MCF 10A (cell line): ENCODE measurements at regions not wholly inside any gene's neighbourhood (a gene's known extent, or its start where the extent isn't known, plus 50 kb on each side); places are given as distances from the start of the nearest gene placed in this dataset.

Experiments
- BruUV-seq: library from RNA; stranded (reverse); fragments of 400-500 nt; replicated peaks from 2 replicates; lab custom pipeline; 2021; lab: Mats Ljungman, UMichigan
- CTCF ChIA-PET: fragments of 300-600 bp; sonication (Branson Sonifier 250); formaldehyde crosslinking; extraction: SDS; loops from one replicate; lab custom pipeline; 2021; ENCODE audit warnings: antibody characterized with exemption, inconsistent platforms; lab: Yijun Ruan, JAX
- POLR2A ChIA-PET: fragments of 300-600, 350-650 bp; sonication (Branson Sonifier 250); formaldehyde crosslinking; extraction: SDS; loops from one replicate; lab custom pipeline; 2020; ENCODE audit warnings: antibody characterized with exemption, inconsistent platforms; lab: Yijun Ruan, JAX
- DNase-seq: peaks from one replicate; pipeline ENCODE4 v3.0.0-alpha.2; 2018; ENCODE audit not compliant: unreplicated experiment
- H3K27ac Mint-ChIP-seq: one replicate; pipeline ENCODE4 v1.8.0; 2022; ENCODE audit warnings: mild to moderate bottlenecking, low read depth, mixed read lengths; ENCODE audit not compliant: unreplicated experiment
- H3K27me3 Mint-ChIP-seq: one replicate; pipeline ENCODE4 v1.8.0; 2022; ENCODE audit warnings: mixed read lengths; ENCODE audit not compliant: insufficient read depth, unreplicated experiment
- H3K36me3 Mint-ChIP-seq: one replicate; pipeline ENCODE4 v1.8.0; 2022; ENCODE audit warnings: mild to moderate bottlenecking, moderate library complexity, mixed read lengths; ENCODE audit not compliant: insufficient read depth, unreplicated experiment
- H3K4me1 Mint-ChIP-seq: one replicate; pipeline ENCODE4 v1.8.0; 2022; ENCODE audit warnings: mixed read lengths; ENCODE audit not compliant: insufficient read depth, unreplicated experiment
- H3K4me3 Mint-ChIP-seq: one replicate; pipeline ENCODE4 v1.8.0; 2022; ENCODE audit warnings: mild to moderate bottlenecking, moderate library complexity, mixed read lengths; ENCODE audit not compliant: unreplicated experiment
- H3K9me3 Mint-ChIP-seq: one replicate; pipeline ENCODE4 v1.8.0; 2022; ENCODE audit warnings: mixed read lengths; ENCODE audit not compliant: unreplicated experiment
- CTCF ChIP-seq: fragments of 200-600 bp; IDR thresholded peaks from one replicate; pipeline ENCODE4 v1.8.0; 2022; ENCODE audit warnings: antibody characterized with exemption, mild to moderate bottlenecking; ENCODE audit not compliant: unreplicated experiment
- intact Hi-C: fragments of 100-400 bp; cut with micrococcal nuclease; formaldehyde crosslinking; loops from 2 replicates; pipeline ENCODE4 v1.14.1; 2022

- Mint-ChIP-seq H3K36me3 (no peaks in the 10 kb centered on the region), H3K27me3 (no peaks in the 10 kb centered on the region), H3K4me3 (no peak overlapping the region), H3K9me3 (no peaks in the 10 kb centered on the region), H3K27ac (no peak overlapping the region), H3K4me1 (no peaks in the 10 kb centered on the region)
- no peak for TF ChIP-seq CTCF
- no peak for DNase-seq
- ChIA-PET POLR2A (interaction anchor here (0.7 kb wide), 1 partner anchor 206 kb away, joined by 3 read pairs; no protein-coding TSS in a partner anchor), CTCF (interaction anchor here (0.7 to 1.0 kb wide), 2 partner anchors 288 to 749 kb away, joined by 3 read pairs; no protein-coding TSS in a partner anchor)
- intact Hi-C loops = no loop called here
- BruUV-seq = no TSS peak
Measured at GRCh38 chr4:81359207-81359606, 112.5 kb downstream of the RASGEF1B start.

GRCh38 chr4:81358154-81358553 is 113.6 kb downstream of the RASGEF1B start:
- POLR2A ChIA-PET = interaction anchor here (0.7 kb wide), 1 partner anchor 114 kb away, joined by 3 read pairs; no protein-coding TSS in a partner anchor
- no peaks in the 10 kb centered on the region for H3K4me1 Mint-ChIP-seq
- intact Hi-C loops = no loop called here
- no peak for TF ChIP-seq CTCF
- H3K9me3 Mint-ChIP-seq = no peaks in the 10 kb centered on the region
- no peak for DNase-seq
- H3K4me3 Mint-ChIP-seq = no peak overlapping the region
- no peaks in the 10 kb centered on the region for H3K27me3 Mint-ChIP-seq
- H3K36me3 Mint-ChIP-seq = no peaks in the 10 kb centered on the region
- no peak overlapping the region for H3K27ac Mint-ChIP-seq
- BruUV-seq = no TSS peak
- CTCF ChIA-PET = interaction anchor here (1.0 to 1.5 kb wide), 2 partner anchors 272 to 288 kb away, joined by 3 read pairs; no protein-coding TSS in a partner anchor

GRCh38 chr4:81356621-81357020 is 115.1 kb downstream of the RASGEF1B start:
- H3K27ac Mint-ChIP-seq = no peak overlapping the region
- no peak for DNase-seq
- H3K27me3 Mint-ChIP-seq = no peaks in the 10 kb centered on the region
- ChIA-PET POLR2A (no interaction called here), CTCF (interaction anchor here (0.8 to 6.7 kb wide), 3 partner anchors 270 to 290 kb away, joined by 3 to 192 read pairs (median 3); no protein-coding TSS in a partner anchor)
- BruUV-seq = no TSS peak
- intact Hi-C loops = no loop called here
- no peaks in the 10 kb centered on the region for H3K4me1 Mint-ChIP-seq
- no peak for TF ChIP-seq CTCF
- no peaks in the 10 kb centered on the region for H3K36me3 Mint-ChIP-seq
- H3K9me3 Mint-ChIP-seq = no peaks in the 10 kb centered on the region
- H3K4me3 Mint-ChIP-seq = no peak overlapping the region

- ChIA-PET CTCF (interaction anchor here (0.6 to 6.7 kb wide), 6 partner anchors 23 to 913 kb away, joined by 3 to 192 read pairs (median 3); no protein-coding TSS in a partner anchor), POLR2A (interaction anchor here (0.9 kb wide), 1 partner anchor 147 kb away, joined by 3 read pairs; no protein-coding TSS in a partner anchor)
- Mint-ChIP-seq H3K27me3 (no peaks in the 10 kb centered on the region), H3K4me3 (no peak overlapping the region), H3K9me3 (no peaks in the 10 kb centered on the region), H3K4me1 (no peaks in the 10 kb centered on the region), H3K27ac (no peak overlapping the region), H3K36me3 (no peaks in the 10 kb centered on the region)
- no peak for DNase-seq
- no TSS peak for BruUV-seq
- intact Hi-C loops = no loop called here
- no peak for TF ChIP-seq CTCF
Measured at GRCh38 chr4:81355136-81355535, 116.6 kb downstream of the RASGEF1B start.
